RWPE2 (cell line): ENCODE measurements at regions not wholly inside any gene's neighbourhood (a gene's known extent, or its start where the extent isn't known, plus 50 kb on each side); places are given as distances from the start of the nearest gene placed in this dataset.

Source experiments
- ATAC-seq: fragments of 200-7000 bp; cut with Tn5 transposase; 3 replicates; pipeline ENCODE4 v1.9.1; 2021; ENCODE audit warnings: low read depth
- DNase-seq: peaks from one replicate; pipeline ENCODE4 v3.0.0-alpha.2; 2020; ENCODE audit warnings: low spot score
- H3K27ac ChIP-seq: fragments of 450-650 bp; 2 replicates; pipeline ENCODE4 v1.5.1; 2017; ENCODE audit warnings: mild to moderate bottlenecking; ENCODE audit not compliant: poor library complexity, severe bottlenecking
- H3K27me3 ChIP-seq: fragments of 250-450 bp; sonication (Bioruptor Pico); 2 replicates; pipeline ENCODE4 v1.5.1; 2021; ENCODE audit warnings: mild to moderate bottlenecking, moderate library complexity; ENCODE audit not compliant: insufficient read depth, poor library complexity, severe bottlenecking
- H3K36me3 ChIP-seq: fragments of 250-450 bp; sonication (Bioruptor Pico); 2 replicates; pipeline ENCODE4 v1.5.1; 2020; ENCODE audit warnings: low read depth, mild to moderate bottlenecking, moderate library complexity
- H3K4me1 ChIP-seq: fragments of 250-450 bp; sonication (Bioruptor Pico); 2 replicates; pipeline ENCODE4 v1.5.1; 2021; ENCODE audit warnings: mild to moderate bottlenecking, moderate library complexity; ENCODE audit not compliant: insufficient read depth, poor library complexity, severe bottlenecking
- H3K4me3 ChIP-seq: fragments of 250-450 bp; sonication (Bioruptor Pico); 2 replicates; pipeline ENCODE4 v1.5.1; 2021; ENCODE audit warnings: mild to moderate bottlenecking, moderate library complexity; ENCODE audit not compliant: severe bottlenecking
- H3K9me3 ChIP-seq: fragments of 250-450 bp; sonication (Bioruptor Pico); 2 replicates; pipeline ENCODE4 v1.5.1; 2021; ENCODE audit warnings: mild to moderate bottlenecking, moderate library complexity; ENCODE audit not compliant: severe bottlenecking
- CTCF ChIP-seq: fragments of 450-650 bp; IDR thresholded peaks from one replicate; pipeline ENCODE4 v1.5.1; 2017; ENCODE audit warnings: mild to moderate bottlenecking, moderate library complexity; ENCODE audit not compliant: poor library complexity, severe bottlenecking

GRCh38 chr6:144576871-144577270 is 291.7 kb downstream of the UTRN start:
- Histone ChIP-seq H3K9me3 (no peaks in the 10 kb centered on the region), H3K36me3 (peaks cover 8% of the 10 kb centered on the region; the same call in 1 of the 2 replicates), H3K27ac (no peak overlapping the region), H3K4me3 (no peak overlapping the region), H3K4me1 (no peaks in the 10 kb centered on the region), H3K27me3 (no peaks in the 10 kb centered on the region)
- no peak for DNase-seq
- no peak for TF ChIP-seq CTCF
- no peak for ATAC-seq

GRCh38 chr6:144578385-144579350 is 293.5 kb downstream of the UTRN start:
- Histone ChIP-seq H3K4me3 (no peak overlapping the region), H3K9me3 (no peaks in the 10 kb centered on the region), H3K36me3 (peaks cover 8% of the 10 kb centered on the region; the same call in 1 of the 2 replicates), H3K27ac (no peak overlapping the region), H3K27me3 (no peaks in the 10 kb centered on the region), H3K4me1 (no peaks in the 10 kb centered on the region)
- no peak for TF ChIP-seq CTCF
- ATAC-seq (no peak), DNase-seq (no peak)

- Histone ChIP-seq H3K9me3 (no peaks in the 10 kb centered on the region), H3K4me1 (no peaks in the 10 kb centered on the region), H3K27me3 (no peaks in the 10 kb centered on the region), H3K27ac (no peak overlapping the region), H3K4me3 (no peak overlapping the region), H3K36me3 (peaks cover 8% of the 10 kb centered on the region; the same call in 1 of the 2 replicates)
- no peak for ATAC-seq
- TF ChIP-seq CTCF: no peak
- DNase-seq: no peak
Observed at GRCh38 chr6:144580039-144580438, 294.9 kb downstream of the UTRN start.

GRCh38 chr6:144580771-144581170 is 295.6 kb downstream of the UTRN start:
- Histone ChIP-seq H3K27me3 (no peaks in the 10 kb centered on the region), H3K4me1 (no peaks in the 10 kb centered on the region), H3K27ac (no peak overlapping the region), H3K4me3 (no peak overlapping the region), H3K9me3 (no peaks in the 10 kb centered on the region), H3K36me3 (peaks cover 8% of the 10 kb centered on the region; the same call in 1 of the 2 replicates)
- no peak for DNase-seq
- TF ChIP-seq CTCF: no peak
- ATAC-seq: no peak
